ENCODE measurements at regions not wholly inside any gene's neighbourhood (a gene's known extent, or its start where the extent isn't known, plus 50 kb on each side); places are given as distances from the start of the nearest gene placed in this dataset.

DNA sequence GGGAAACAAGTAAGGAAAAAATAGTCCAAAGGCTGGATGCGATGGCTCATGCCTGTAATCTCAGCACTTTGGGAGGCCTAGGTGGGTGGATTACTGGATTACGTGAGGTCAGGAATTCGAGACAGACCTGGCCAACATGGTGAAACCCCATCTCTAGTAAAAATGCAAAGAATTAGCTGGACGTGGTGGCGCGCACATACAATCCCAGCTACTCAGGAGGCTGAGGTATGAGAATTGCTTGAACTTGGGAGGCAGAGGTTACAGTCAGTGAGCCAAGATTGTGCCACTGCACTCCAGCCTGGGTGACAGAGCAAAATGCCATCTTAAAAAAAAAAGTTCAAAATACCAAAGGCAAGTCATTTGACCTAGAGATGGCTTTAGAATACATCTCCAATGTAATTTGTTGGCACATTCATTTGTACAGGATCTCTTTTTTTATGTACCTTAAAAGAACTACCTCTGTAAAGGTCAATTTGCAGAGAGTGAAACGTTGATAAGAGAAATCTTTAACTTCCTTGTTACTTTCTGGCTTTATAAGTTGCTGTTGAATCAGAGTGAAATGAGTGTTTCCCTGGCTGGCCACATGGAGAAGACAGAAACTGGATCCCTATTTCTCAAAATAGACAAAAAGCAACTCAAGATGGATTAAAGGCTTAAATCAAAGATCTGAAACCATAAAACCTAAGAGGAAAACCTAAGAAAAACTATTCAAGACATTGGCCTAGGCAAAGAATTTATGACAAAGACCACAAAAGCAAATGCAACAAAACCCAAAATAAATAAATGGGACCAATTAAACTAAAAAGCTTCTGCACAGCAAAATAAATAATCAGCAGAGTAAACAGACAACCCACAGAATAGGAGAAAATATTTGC is 260.7 kb downstream of the KLF6 start:
- no peak for DNase-seq (ENCODE audit: low read depth, low spot score)

- no peak for DNase-seq (ENCODE audit: low read depth, low spot score)
Observed at GRCh38 chr10:3523309-3524050, 261.5 kb downstream of the KLF6 start.

- DNase-seq (ENCODE audit: low read depth, low spot score): no peak
Observed at GRCh38 chr10:3516923-3517255, 268.1 kb downstream of the KLF6 start.

GRCh38 chr10:3516234-3516922 is 268.6 kb downstream of the KLF6 start:
- no peak for DNase-seq (ENCODE audit: low read depth, low spot score)

DNA sequence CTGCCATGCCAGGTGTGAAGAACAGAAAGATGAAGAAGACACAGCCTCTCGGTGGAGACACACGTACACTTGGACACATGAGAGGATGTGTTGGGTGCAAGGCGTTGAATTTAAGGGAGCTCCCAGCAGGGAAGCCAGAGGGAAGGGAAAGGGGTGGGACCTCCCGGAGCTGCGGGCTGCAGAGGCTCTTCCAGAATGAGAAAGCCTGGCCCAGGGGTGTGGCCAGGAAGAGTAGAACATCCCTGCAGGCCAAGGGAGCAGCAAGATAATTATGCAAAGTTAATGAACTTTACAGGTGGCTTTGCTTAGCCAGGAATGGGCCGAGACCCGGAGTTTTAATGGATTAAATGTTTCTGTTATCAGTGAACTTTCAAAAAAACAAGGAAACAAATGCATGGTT is 270.3 kb downstream of the KLF6 start:
- DNase-seq (ENCODE audit: low read depth, low spot score): no peak

DNA sequence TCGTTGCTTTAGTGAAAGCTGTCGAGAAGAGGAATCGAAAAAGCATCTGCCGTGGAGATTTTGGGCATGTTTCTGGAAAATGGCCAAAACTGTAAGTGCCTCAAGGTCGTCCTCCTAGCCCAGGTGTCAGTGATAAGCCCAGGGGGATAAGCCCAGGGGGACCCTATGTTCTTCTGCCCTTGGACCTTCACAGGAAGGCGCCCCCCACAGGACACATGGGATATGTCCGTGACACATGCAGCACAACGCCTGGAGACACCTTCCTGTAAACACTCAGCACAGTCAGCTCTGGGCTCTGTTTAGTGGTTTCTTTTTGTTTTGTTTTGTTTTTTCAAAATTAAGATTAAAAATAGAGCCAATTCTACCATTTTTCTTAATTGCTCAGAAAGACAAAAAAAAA is 272.7 kb downstream of the KLF6 start:
- no peak for DNase-seq (ENCODE audit: low read depth, low spot score)

GRCh38 chr10:3511483-3511882 is 273.5 kb downstream of the KLF6 start:
- no peak for DNase-seq (ENCODE audit: low read depth, low spot score)

DNA sequence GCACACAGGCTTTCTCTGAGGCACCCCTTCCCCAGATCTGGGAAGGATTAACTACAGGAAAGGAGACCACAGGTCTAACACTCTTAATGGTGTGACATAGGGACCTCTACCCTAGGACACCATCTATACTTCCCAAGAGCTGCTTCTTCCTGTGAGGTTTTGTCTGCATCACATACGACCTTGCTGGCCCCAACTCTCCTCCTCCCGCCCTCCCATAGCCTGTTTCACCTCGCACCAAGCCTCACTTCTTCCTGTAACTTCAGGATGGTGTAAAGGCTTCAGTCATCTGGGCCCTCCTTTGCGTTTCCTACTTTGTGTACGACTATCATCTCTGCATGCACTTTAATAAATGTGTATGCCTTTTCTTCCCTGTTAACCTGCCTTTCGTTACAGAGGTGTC is 274.3 kb downstream of the KLF6 start:
- DNase-seq (ENCODE audit: low read depth, low spot score): no peak

DNA sequence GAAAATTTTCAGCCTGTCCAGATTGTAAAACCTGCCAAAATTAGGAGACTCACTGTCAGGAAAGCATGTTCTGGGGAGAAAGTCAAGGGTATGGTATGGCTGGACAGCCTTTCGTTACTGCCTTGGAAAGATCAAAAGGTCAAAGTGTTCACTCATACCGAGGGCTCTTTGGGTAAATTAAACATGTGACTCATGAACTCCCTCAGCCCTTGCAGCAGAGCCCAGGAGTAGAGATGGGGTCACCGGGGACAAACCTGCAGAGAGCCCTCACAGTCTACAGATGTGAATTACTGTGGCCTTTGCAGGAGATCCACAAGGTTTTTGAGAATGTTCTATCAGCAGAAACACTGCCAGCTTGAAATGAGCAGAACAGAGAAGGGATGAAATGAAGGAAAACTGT is 275.7 kb downstream of the KLF6 start:
- no peak for DNase-seq (ENCODE audit: low read depth, low spot score)

GRCh38 chr10:3503299-3503698 is 281.7 kb downstream of the KLF6 start:
- no peak for DNase-seq (ENCODE audit: low read depth, low spot score)

DNA sequence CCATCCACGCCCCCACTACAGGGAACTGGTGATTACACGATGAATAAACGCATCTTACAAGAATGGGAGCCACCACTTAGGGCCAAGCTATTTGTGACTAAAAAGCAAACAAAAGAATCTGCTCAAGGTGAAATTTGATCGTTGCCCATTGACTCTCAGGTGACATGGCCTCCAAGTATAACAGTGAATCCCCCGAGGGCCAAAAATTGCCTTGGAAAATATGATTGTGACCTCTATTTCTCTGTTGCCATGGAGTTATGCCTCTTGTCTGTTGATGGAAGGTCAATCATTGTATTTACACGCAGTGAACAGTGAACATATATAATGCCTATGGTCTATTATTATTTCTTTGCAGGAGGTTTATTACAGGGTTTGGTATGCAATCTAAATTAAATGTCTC is 282.3 kb downstream of the KLF6 start:
- DNase-seq (ENCODE audit: low read depth, low spot score): no peak

- DNase-seq (ENCODE audit: low read depth, low spot score): no peak
Observed at GRCh38 chr10:3500408-3500856, 284.6 kb downstream of the KLF6 start.

- DNase-seq (ENCODE audit: low read depth, low spot score): no peak
Observed at GRCh38 chr10:3499120-3499519, 285.9 kb downstream of the KLF6 start.

- no peak for DNase-seq (ENCODE audit: low read depth, low spot score)
Observed at GRCh38 chr10:3497581-3497980, 287.4 kb downstream of the KLF6 start.

DNA sequence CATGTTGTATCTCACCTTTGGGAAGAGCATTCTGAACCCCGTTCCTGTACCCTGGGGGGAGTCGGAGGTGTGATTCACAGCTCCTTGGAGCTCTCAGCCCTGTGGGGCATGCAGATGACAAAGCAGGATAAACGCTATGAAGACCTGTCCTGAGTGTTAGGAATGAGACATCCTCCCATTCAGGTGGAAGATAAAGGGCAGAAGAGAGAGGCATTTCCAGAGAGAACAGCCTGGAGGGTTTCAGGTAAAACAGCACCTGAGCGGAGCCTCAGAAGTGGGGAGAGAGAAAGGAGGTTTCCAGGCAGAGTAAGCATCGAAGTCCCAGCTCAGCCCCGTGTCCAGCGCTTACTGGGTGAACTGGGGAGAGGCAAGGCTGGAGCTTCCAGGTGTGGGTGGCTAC is 288.9 kb downstream of the KLF6 start:
- no peak for DNase-seq (ENCODE audit: low read depth, low spot score)

- no peak for DNase-seq (ENCODE audit: low read depth, low spot score)
Observed at GRCh38 chr10:3495281-3495680, 289.7 kb downstream of the KLF6 start.

DNA sequence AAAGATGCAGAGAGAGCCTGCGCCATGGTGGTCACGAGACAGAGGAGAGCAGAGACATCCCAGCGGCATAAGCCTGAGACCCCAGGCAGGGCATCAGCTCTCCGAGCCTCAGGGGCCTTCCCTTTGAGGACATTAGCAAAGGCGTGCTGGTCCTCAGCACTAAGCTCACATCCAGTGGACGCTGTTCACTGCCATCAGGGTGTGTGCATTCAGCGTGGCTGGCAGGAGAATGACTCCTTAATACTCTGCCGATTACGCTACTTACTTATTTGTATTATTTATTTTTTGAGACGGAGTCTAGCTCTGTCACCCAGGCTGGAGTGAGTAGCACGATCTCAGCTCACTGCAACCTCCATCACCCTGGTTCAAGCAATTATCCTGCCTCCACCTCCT is 290.2 kb downstream of the KLF6 start:
- no peak for DNase-seq (ENCODE audit: low read depth, low spot score)

DNA sequence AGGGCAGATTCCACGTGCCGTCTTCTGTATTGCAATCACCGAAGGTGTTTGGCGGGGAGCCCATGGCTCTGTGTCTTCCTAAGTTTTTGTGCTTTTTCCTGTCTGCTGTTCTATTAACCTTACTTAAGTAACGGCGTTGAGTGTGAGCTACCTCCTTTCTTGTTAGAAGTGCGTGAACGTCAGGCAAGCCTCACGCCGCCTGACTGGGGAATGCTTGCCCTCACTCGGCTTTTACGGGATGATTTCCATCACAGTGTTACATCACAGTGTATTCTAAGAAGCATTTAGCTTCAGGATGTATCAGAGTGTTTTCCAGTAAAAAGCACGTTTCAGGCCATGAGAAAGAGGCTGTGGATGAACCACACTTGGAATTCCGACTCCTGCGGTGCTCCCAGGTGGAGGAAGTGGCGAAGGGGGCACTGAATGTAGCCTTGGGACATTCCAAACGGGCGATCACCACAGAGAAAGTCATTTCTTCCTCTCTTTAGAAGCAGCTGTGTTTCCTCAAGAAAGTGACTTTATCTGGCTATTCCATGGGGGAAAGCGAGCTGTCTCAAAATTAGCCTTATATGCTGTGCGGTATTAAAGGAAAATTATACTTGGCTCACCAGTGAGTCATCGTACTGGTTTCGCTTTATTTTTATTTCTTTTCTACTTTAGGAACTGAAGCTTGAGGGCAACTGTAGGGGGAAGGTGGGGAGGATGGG is 290.7 kb downstream of the KLF6 start:
- no peak for DNase-seq (ENCODE audit: low read depth, low spot score)

DNA sequence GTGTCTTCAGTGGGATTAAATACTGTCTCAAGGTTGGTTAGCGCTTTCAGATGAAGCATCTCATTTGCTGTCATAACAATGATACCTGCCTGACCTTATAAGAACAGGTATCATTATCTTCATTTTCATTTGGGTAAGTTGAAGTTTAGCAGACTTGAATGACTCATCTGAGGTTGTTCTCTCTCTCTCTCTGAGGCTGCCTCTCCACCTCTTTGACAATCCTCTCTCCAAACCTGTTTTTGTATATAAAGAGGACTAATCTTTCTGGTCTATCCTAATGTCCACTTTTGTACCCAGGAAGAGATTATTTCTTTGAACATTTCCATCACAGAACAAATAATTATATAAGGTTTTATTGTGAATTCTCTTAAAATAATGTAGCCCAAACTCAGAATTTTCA is 291.4 kb downstream of the KLF6 start:
- no peak for DNase-seq (ENCODE audit: low read depth, low spot score)

GRCh38 chr10:3491571-3491970 is 293.4 kb downstream of the KLF6 start:
- DNase-seq (ENCODE audit: low read depth, low spot score): no peak

DNA sequence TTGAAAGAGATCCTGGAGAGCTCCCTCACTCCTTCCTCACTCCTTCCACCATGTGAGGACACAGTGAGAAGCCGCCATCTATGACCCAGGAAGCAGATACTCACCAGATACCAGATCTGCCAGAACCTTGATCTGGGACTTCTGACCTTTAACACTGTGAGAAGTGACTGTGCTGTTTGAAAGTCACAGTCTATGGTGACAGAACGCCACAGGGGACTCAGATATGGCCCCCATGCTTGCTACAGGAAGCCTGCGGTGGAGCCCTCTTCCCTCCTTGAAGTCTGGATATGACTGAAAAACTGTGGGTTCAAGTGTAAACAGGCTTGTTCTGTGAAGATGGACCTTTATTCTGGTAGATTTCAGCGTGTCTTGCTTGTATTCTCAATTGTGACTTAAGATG is 297.8 kb downstream of the KLF6 start:
- no peak for DNase-seq (ENCODE audit: low read depth, low spot score)

Measured in activated naive CD8-positive, alpha-beta T cell treated with anti-CD3 and anti-CD28 coated beads, Interleukin-2, amount 50 U/mL, for 16 hours (primary cell).